Adrenal gland (tissue), 5 donors: ENCODE measurements at regions not wholly inside any gene's neighbourhood (a gene's known extent, or its start where the extent isn't known, plus 50 kb on each side); places are given as distances from the start of the nearest gene placed in this dataset.

ENCODE experiments used
- POLR2A ChIP-seq, 2 donors: fragments of 450-650 bp; IDR thresholded peaks; one replicate each; pipeline ENCODE4 v1.6.1; 2017; ENCODE audit warnings: antibody characterized with exemption in 2 of 2, mild to moderate bottlenecking in 2 of 2, moderate library complexity in 1 of 2
- TF ChIP-seq, protein P1 (sequence below), 6 experiments: fragments of 450-650 bp in 4 of 6; fragments of 200-600 bp in 2 of 6; sonication (generic) in 1 of 6; IDR thresholded peaks; 1 replicate in 5 of 6; 2 replicates in 1 of 6; pipeline versions ENCODE4 v1.5.1 to v1.8.0; 2016 to 2021; ENCODE audit warnings: antibody characterized with exemption in 6 of 6, mild to moderate bottlenecking in 2 of 6, moderate library complexity in 1 of 6
- donor health status: DM: no; HTN: no; CAD: no.

GRCh38 chr2:155696571-155696970 is 636.0 kb downstream of the NR4A2 start:
- TF ChIP-seq, protein P1, sequence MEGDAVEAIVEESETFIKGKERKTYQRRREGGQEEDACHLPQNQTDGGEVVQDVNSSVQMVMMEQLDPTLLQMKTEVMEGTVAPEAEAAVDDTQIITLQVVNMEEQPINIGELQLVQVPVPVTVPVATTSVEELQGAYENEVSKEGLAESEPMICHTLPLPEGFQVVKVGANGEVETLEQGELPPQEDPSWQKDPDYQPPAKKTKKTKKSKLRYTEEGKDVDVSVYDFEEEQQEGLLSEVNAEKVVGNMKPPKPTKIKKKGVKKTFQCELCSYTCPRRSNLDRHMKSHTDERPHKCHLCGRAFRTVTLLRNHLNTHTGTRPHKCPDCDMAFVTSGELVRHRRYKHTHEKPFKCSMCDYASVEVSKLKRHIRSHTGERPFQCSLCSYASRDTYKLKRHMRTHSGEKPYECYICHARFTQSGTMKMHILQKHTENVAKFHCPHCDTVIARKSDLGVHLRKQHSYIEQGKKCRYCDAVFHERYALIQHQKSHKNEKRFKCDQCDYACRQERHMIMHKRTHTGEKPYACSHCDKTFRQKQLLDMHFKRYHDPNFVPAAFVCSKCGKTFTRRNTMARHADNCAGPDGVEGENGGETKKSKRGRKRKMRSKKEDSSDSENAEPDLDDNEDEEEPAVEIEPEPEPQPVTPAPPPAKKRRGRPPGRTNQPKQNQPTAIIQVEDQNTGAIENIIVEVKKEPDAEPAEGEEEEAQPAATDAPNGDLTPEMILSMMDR (IDR thresholded peaks at IDR 0.05): no peak
- TF ChIP-seq POLR2A (IDR thresholded peaks at IDR 0.05): no peak
